HepG2 (cell line): ENCODE measurements at regions not wholly inside any gene's neighbourhood (a gene's known extent, or its start where the extent isn't known, plus 50 kb on each side); places are given as distances from the start of the nearest gene placed in this dataset.

Experiments used
- ATAC-seq: fragments of 200-7000 bp; cut with Tn5 transposase; 3 replicates; pipeline ENCODE4 v1.9.1; 2020; ENCODE audit warnings: mild to moderate bottlenecking, moderate library complexity
- BruUV-seq: library from RNA; stranded (reverse); fragments of 400-500 nt; replicated peaks from 2 replicates; lab custom pipeline; 2021; lab: Mats Ljungman, UMichigan
- CTCF ChIA-PET: fragments of 300-600 bp; formaldehyde crosslinking; extraction: SDS; loops from one replicate; lab custom pipeline; 2021; ENCODE audit warnings: low total read pairs, inconsistent platforms, low intra/inter-chr PET ratio; lab: Yijun Ruan, JAX
- POLR2A ChIA-PET: fragments of 350-600 bp; sonication (Branson Sonifier 250); formaldehyde crosslinking; loops from one replicate; lab custom pipeline; 2020; ENCODE audit warnings: antibody characterized with exemption, inconsistent platforms; lab: Yijun Ruan, JAX
- DNase-seq: peaks from one replicate; pipeline ENCODE4 v3.0.0-alpha.2; 2015; ENCODE audit warnings: low spot score
- FAIRE-seq: peaks from 3 replicates; lab custom pipeline; 2011; peaks lifted over from hg19 to GRCh38; lab: Jason Lieb, UNC
- H2AFZ ChIP-seq: one replicate; pipeline ENCODE4 v1.6.1; 2011; ENCODE audit warnings: low read length, inconsistent platforms
- H3K27ac ChIP-seq: fragments of 300-600 bp; 3 replicates; pipeline ENCODE4 v1.8.0; 2011; ENCODE audit warnings: mixed run types, mild to moderate bottlenecking, mixed read lengths, low read length, inconsistent platforms; ENCODE audit not compliant: insufficient read depth; ENCODE audit errors: extremely low read length
- H3K27me3 ChIP-seq, 2 experiments: fragments of 200-600 bp in 1 of 2; 2 replicates in 1 of 2; 3 replicates in 1 of 2; pipeline versions ENCODE4 v1.6.0 to v1.8.0; 2011; ENCODE audit warnings: low read length in 2 of 2, mild to moderate bottlenecking in 2 of 2, moderate library complexity in 2 of 2, inconsistent platforms in 1 of 2; ENCODE audit not compliant: insufficient read depth in 2 of 2, control insufficient read depth in 1 of 2
- H3K36me3 ChIP-seq, 2 experiments: fragments of 200-600 bp in 1 of 2; replicated peaks in 1 of 2; 2 replicates in 1 of 2; 3 replicates in 1 of 2; pipeline versions ENCODE4 v1.5.1 to v1.8.0; 2011; ENCODE audit warnings: low read length in 2 of 2, inconsistent platforms in 1 of 2; ENCODE audit not compliant: insufficient read depth in 2 of 2, control insufficient read depth in 1 of 2
- H3K4me1 ChIP-seq: 2 replicates; pipeline ENCODE4 v1.5.1; 2012; ENCODE audit warnings: low read length, inconsistent platforms; ENCODE audit not compliant: insufficient read depth
- H3K4me2 ChIP-seq: 2 replicates; pipeline ENCODE4 v1.6.0; 2011; ENCODE audit warnings: low read depth, low read length, inconsistent platforms
- H3K4me3 ChIP-seq, 3 experiments: fragments of 200-600 bp in 1 of 3; sonication (generic), shearing (Covaris generic) in 1 of 3; replicated peaks in 1 of 3; 2 replicates each; pipeline ENCODE4 v1.5.1; 2011 to 2016; ENCODE audit warnings: low read length in 3 of 3, inconsistent platforms in 2 of 3, low read depth in 2 of 3, mild to moderate bottlenecking in 2 of 3, control low read depth in 1 of 3, mixed read lengths in 1 of 3; ENCODE audit not compliant: insufficient read depth in 1 of 3
- H3K79me2 ChIP-seq: one replicate; pipeline ENCODE4 v1.6.1; 2011; ENCODE audit warnings: low read length, inconsistent platforms; ENCODE audit not compliant: insufficient read depth
- H3K9ac ChIP-seq: 2 replicates; pipeline ENCODE4 v1.6.0; 2011; ENCODE audit warnings: mild to moderate bottlenecking, low read depth, low read length, inconsistent platforms; ENCODE audit not compliant: insufficient read depth
- H3K9me3 ChIP-seq: 2 replicates; pipeline ENCODE4 v1.5.1; 2012; ENCODE audit warnings: mild to moderate bottlenecking, low read length
- H4K20me1 ChIP-seq: 2 replicates; pipeline ENCODE4 v1.6.0; 2011; ENCODE audit warnings: inconsistent platforms, mild to moderate bottlenecking, low read length, moderate library complexity; ENCODE audit not compliant: insufficient read depth
- KAT7 ChIP-seq: IDR thresholded peaks from 2 replicates; pipeline ENCODE4 v1.6.1; 2018; ENCODE audit warnings: borderline replicate concordance, missing compliant biosample characterization
- SNAPC4 ChIP-seq: sonication (generic); formaldehyde crosslinking; IDR thresholded peaks from 2 replicates; pipeline ENCODE4 v1.4.0; 2020; ENCODE audit warnings: mild to moderate bottlenecking, missing genetic modification reagents
- WGBS: methylation state at CpG from one replicate; pipeline ENCODE4 v1.1.6; 2017; ENCODE audit warnings: low lambda C conversion rate; 5-methylcytosine and 5-hydroxymethylcytosine counted together
- in situ Hi-C: cut with HindIII; loops from 2 replicates; pipeline ENCODE4 v1.10.0; 2017; ENCODE audit warnings: low pct_unique_long_range_greater_than_20kb; ENCODE audit not compliant: extremely low pct_ligation_motif_present
- intact Hi-C: fragments of 100-400 bp; cut with micrococcal nuclease; formaldehyde crosslinking; loops from one replicate; pipeline ENCODE4 v1.10.0; 2022; ENCODE audit not compliant: unreplicated experiment

GRCh38 chr5:53397845-53398244, 82.6 kb upstream of the FST start:
- CTCF ChIA-PET: no interaction called here
- no peak overlapping the region for H3K4me2 ChIP-seq
- BruUV-seq: no TSS peak
- H3K79me2 ChIP-seq: no peaks in the 10 kb centered on the region
- H4K20me1 ChIP-seq: no peaks in the 10 kb centered on the region
- no peaks in the 10 kb centered on the region for H3K27me3 ChIP-seq
- in situ Hi-C loops: no loop called here
- H3K36me3 ChIP-seq: no peaks in the 10 kb centered on the region
- H3K27ac ChIP-seq: no peak overlapping the region
- no peak for TF ChIP-seq SNAPC4 (CRISPR knock-in tag)
- no peak for TF ChIP-seq KAT7 (CRISPR knock-in tag)
- TF ChIP-seq, all 625 proteins: peak for 0
- no peaks in the 10 kb centered on the region for H3K9me3 ChIP-seq
- no peaks in the 10 kb centered on the region for H3K4me1 ChIP-seq
- POLR2A ChIA-PET: no interaction called here
- H3K4me3 ChIP-seq: no peak overlapping the region
- DNase-seq (no peak), FAIRE-seq (no peak), ATAC-seq (no peak)
- no peak overlapping the region for H2AFZ ChIP-seq
- intact Hi-C loops: no loop called here
- H3K9ac ChIP-seq: no peak overlapping the region
- WGBS: 0% methylated on average over 2 of the region's 2 CpGs
